ENCODE measurements at regions not wholly inside any gene's neighbourhood (a gene's known extent, or its start where the extent isn't known, plus 50 kb on each side); places are given as distances from the start of the nearest gene placed in this dataset.

DNA sequence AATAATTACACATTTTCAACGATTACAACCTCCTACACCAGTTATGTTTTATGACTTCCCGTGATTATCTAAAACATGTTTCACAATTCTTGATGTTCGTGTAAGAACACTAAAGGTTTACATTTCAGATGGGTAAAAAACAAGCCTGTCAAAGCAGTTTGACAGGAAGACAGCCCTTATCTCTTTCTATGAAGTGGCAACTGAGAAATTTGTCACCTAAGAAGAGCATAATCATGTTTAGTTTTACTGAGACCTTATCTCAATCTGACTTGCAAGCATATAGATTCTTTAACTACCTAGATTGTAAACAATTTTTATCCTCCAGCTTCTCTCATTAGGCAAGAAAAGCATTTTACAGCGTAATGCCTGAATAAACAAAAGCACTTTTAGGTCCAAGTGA is 218.4 kb upstream of the ZBED5 start:
- TF ChIP-seq, protein P1, sequence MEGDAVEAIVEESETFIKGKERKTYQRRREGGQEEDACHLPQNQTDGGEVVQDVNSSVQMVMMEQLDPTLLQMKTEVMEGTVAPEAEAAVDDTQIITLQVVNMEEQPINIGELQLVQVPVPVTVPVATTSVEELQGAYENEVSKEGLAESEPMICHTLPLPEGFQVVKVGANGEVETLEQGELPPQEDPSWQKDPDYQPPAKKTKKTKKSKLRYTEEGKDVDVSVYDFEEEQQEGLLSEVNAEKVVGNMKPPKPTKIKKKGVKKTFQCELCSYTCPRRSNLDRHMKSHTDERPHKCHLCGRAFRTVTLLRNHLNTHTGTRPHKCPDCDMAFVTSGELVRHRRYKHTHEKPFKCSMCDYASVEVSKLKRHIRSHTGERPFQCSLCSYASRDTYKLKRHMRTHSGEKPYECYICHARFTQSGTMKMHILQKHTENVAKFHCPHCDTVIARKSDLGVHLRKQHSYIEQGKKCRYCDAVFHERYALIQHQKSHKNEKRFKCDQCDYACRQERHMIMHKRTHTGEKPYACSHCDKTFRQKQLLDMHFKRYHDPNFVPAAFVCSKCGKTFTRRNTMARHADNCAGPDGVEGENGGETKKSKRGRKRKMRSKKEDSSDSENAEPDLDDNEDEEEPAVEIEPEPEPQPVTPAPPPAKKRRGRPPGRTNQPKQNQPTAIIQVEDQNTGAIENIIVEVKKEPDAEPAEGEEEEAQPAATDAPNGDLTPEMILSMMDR (IDR thresholded peaks at IDR 0.05): no peak
- no peak for TF ChIP-seq POLR2A (IDR thresholded peaks at IDR 0.05)

Data from Peyer's patch (tissue), 4 donors.